A549 (cell line): ENCODE measurements at regions not wholly inside any gene's neighbourhood (a gene's known extent, or its start where the extent isn't known, plus 50 kb on each side); places are given as distances from the start of the nearest gene placed in this dataset.

Experiments
- ATAC-seq, 2 experiments: fragments of 200-7000 bp in 1 of 2; fragments of >200 bp in 1 of 2; cut with Nextera tagmentation in 1 of 2; cut with Tn5 transposase in 1 of 2; 3 replicates each; pipeline versions ENCODE4 v1.8.0 to v1.9.1; 2018 to 2020; ENCODE audit warnings: mild to moderate bottlenecking in 1 of 2, moderate library complexity in 1 of 2
- CTCF ChIA-PET: fragments of 300-600 bp; sonication (Branson Sonifier 250); formaldehyde crosslinking; extraction: SDS; loops from one replicate; lab custom pipeline; 2021; ENCODE audit warnings: antibody characterized with exemption, inconsistent platforms; lab: Yijun Ruan, JAX
- POLR2A ChIA-PET: fragments of 350-600 bp; formaldehyde crosslinking; extraction: SDS; loops from one replicate; lab custom pipeline; 2021; ENCODE audit warnings: antibody characterized with exemption, inconsistent platforms; lab: Yijun Ruan, JAX
- DNase-seq, 2 experiments: peaks; one replicate each; pipeline versions ENCODE4 v3.0.0 to v3.0.0-alpha.2; 2011 to 2016; ENCODE audit warnings: low read depth in 1 of 2, low spot score in 1 of 2
- FAIRE-seq: peaks from 2 replicates; lab custom pipeline; 2011; peaks lifted over from hg19 to GRCh38; lab: Jason Lieb, UNC
- H3K27ac ChIP-seq, 2 experiments: fragments of >200 bp; sonication (Bioruptor Twin); formaldehyde crosslinking; 3 replicates each; pipeline ENCODE4 v1.5.1; 2016 to 2017
- H3K4me1 ChIP-seq: fragments of >200 bp; sonication (Bioruptor Twin); formaldehyde crosslinking; 3 replicates; pipeline ENCODE4 v1.6.1; 2016
- H3K4me2 ChIP-seq: fragments of >200 bp; sonication (Bioruptor Twin); formaldehyde crosslinking; 3 replicates; pipeline ENCODE4 v1.6.1; 2016
- H3K4me3 ChIP-seq: fragments of >200 bp; sonication (Bioruptor Twin); formaldehyde crosslinking; 3 replicates; pipeline ENCODE4 v1.5.1; 2016
- H3K9me3 ChIP-seq: fragments of >200 bp; sonication (Bioruptor Twin); formaldehyde crosslinking; 3 replicates; pipeline ENCODE4 v1.6.1; 2016
- CBX2 ChIP-seq: fragments of 200-600 bp; sonication (generic); IDR thresholded peaks from 2 replicates; pipeline ENCODE4 v1.6.1; 2016; ENCODE audit warnings: low read depth, mild to moderate bottlenecking, borderline replicate concordance
- CBX8 ChIP-seq: fragments of 200-600 bp; sonication (generic); IDR thresholded peaks from 2 replicates; pipeline ENCODE4 v1.6.1; 2016
- CEBPB ChIP-seq, 2 experiments: fragments of >200 bp in 1 of 2; sonication (Bioruptor Twin) in 1 of 2; formaldehyde crosslinking in 1 of 2; IDR thresholded peaks; 2 replicates each; pipeline ENCODE4 v1.6.1; 2012 to 2016
- CHD2 ChIP-seq: fragments of 150-350 bp; IDR thresholded peaks from 2 replicates; pipeline ENCODE4 v1.6.1; 2014; ENCODE audit warnings: low read length; ENCODE audit not compliant: partially characterized antibody
- EHMT2 ChIP-seq: fragments of 200-600 bp; sonication (generic); IDR thresholded peaks from 2 replicates; pipeline ENCODE4 v1.6.1; 2016; ENCODE audit warnings: antibody characterized with exemption, low read depth, mild to moderate bottlenecking, moderate library complexity
- ESRRA ChIP-seq: fragments of 150-350 bp; IDR thresholded peaks from 2 replicates; pipeline ENCODE4 v1.6.1; 2014; ENCODE audit warnings: mild to moderate bottlenecking, low read length, borderline replicate concordance
- FOXS1 ChIP-seq: fragments of 250-450 bp; sonication (Bioruptor Pico); IDR thresholded peaks from 2 replicates; pipeline ENCODE4 v1.5.0; 2020; ENCODE audit warnings: mild to moderate bottlenecking, moderate library complexity
- GATA3 ChIP-seq: IDR thresholded peaks from 2 replicates; pipeline ENCODE4 v1.6.1; 2012; ENCODE audit warnings: borderline replicate concordance
- HOXB5 ChIP-seq: fragments of 250-450 bp; sonication (Bioruptor Pico); IDR thresholded peaks from 2 replicates; pipeline ENCODE4 v1.5.0; 2020; ENCODE audit warnings: mild to moderate bottlenecking, moderate library complexity
- KDM5A ChIP-seq: fragments of 200-600 bp; sonication (generic); IDR thresholded peaks from 2 replicates; pipeline ENCODE4 v1.6.1; 2016; ENCODE audit warnings: antibody characterized with exemption, mild to moderate bottlenecking
- MAZ ChIP-seq: fragments of 150-350 bp; IDR thresholded peaks from 2 replicates; pipeline ENCODE4 v1.6.1; 2014; ENCODE audit warnings: antibody characterized with exemption, low read depth, low read length, borderline replicate concordance
- MYC ChIP-seq: IDR thresholded peaks from 2 replicates; pipeline ENCODE4 v1.6.1; 2012; ENCODE audit warnings: mild to moderate bottlenecking, inconsistent platforms, low read length, improper control_type of control experiment, borderline replicate concordance
- NR3C1 ChIP-seq: fragments of >200 bp; sonication (Bioruptor Twin); formaldehyde crosslinking; IDR thresholded peaks from 3 replicates; pipeline ENCODE4 v1.6.1; 2017
- POLR2AphosphoS2 ChIP-seq: conservative IDR thresholded peaks from 2 replicates; pipeline ENCODE4 v1.6.1; 2012; ENCODE audit warnings: low read length, improper control_type of control experiment, inconsistent platforms
- RNF2 ChIP-seq: fragments of 200-600 bp; sonication (generic); IDR thresholded peaks from 2 replicates; pipeline ENCODE4 v1.6.1; 2016; ENCODE audit warnings: low read depth, mild to moderate bottlenecking, antibody characterized with exemption, moderate library complexity, borderline replicate concordance
- TFCP2L1 ChIP-seq: fragments of 250-450 bp; sonication (Bioruptor Pico); IDR thresholded peaks from 2 replicates; pipeline ENCODE4 v1.5.0; 2021; ENCODE audit warnings: mild to moderate bottlenecking
- TP53 ChIP-seq: fragments of 250-450 bp; sonication (Bioruptor Pico); IDR thresholded peaks from 2 replicates; pipeline ENCODE4 v1.5.0; 2021; ENCODE audit warnings: mild to moderate bottlenecking, moderate library complexity
- ZNF302 ChIP-seq: fragments of 250-450 bp; sonication (Bioruptor Pico); IDR thresholded peaks from 2 replicates; pipeline ENCODE4 v1.9.0; 2021; ENCODE audit warnings: inconsistent platforms, mild to moderate bottlenecking, moderate library complexity
- WGBS: methylation state at CpG from one replicate; pipeline ENCODE4 v1.1.6; 2017; ENCODE audit errors: missing lambda C conversion rate; 5-methylcytosine and 5-hydroxymethylcytosine counted together
- TF ChIP-seq, protein P1 (sequence below): fragments of >200 bp; sonication (Bioruptor Twin); formaldehyde crosslinking; IDR thresholded peaks from 3 replicates; pipeline ENCODE4 v1.6.1; 2016
- TF ChIP-seq, protein P2 (sequence below): fragments of >200 bp; sonication (Bioruptor Twin); formaldehyde crosslinking; IDR thresholded peaks from 3 replicates; pipeline ENCODE4 v1.5.1; 2016
- TF ChIP-seq, protein P3 (sequence below): IDR thresholded peaks from 2 replicates; pipeline ENCODE4 v1.6.1; 2012

DNA sequence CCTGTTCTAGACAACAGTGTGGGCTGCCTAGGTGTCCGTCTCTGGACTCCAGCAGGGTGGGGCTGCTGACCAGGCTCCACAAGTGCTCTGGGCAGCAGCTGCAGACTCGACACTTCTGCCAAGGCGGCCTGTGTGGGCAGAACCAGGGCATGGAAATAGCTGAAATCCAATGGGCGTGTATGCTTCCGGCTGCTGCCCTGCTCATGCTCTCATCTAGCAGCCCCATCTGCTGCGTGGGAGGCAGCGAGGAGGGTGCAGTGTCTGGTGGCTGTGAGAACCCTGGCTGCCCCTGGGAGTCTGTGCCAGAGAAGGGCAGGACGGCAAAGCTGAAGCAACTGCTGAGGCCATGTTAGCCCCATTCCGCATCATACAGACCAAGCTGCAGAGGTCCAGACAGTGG lies 174.9 kb downstream of the SOX11 start:
- Histone ChIP-seq H3K9me3 (peaks cover 14% of the 10 kb centered on the region; the same call in 1 of the 3 replicates), H3K27ac (no peak overlapping the region), H3K4me2 (no peak overlapping the region), H3K4me3 (no peak overlapping the region), H3K4me1 (no peaks in the 10 kb centered on the region)
- ChIA-PET CTCF (no interaction called here), POLR2A (no interaction called here)
- DNase-seq (no peak), ATAC-seq (no peak), FAIRE-seq (no peak)
- TF ChIP-seq, protein P1, sequence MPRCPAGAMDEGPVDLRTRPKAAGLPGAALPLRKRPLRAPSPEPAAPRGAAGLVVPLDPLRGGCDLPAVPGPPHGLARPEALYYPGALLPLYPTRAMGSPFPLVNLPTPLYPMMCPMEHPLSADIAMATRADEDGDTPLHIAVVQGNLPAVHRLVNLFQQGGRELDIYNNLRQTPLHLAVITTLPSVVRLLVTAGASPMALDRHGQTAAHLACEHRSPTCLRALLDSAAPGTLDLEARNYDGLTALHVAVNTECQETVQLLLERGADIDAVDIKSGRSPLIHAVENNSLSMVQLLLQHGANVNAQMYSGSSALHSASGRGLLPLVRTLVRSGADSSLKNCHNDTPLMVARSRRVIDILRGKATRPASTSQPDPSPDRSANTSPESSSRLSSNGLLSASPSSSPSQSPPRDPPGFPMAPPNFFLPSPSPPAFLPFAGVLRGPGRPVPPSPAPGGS, result no peak
- TF ChIP-seq CEBPB (IDR thresholded peaks at IDR 0.05) (no peak), CHD2 (no peak), CBX8 (no peak), RNF2 (no peak)
- 22% methylated on average over 6 of the region's 9 CpGs for WGBS

DNA sequence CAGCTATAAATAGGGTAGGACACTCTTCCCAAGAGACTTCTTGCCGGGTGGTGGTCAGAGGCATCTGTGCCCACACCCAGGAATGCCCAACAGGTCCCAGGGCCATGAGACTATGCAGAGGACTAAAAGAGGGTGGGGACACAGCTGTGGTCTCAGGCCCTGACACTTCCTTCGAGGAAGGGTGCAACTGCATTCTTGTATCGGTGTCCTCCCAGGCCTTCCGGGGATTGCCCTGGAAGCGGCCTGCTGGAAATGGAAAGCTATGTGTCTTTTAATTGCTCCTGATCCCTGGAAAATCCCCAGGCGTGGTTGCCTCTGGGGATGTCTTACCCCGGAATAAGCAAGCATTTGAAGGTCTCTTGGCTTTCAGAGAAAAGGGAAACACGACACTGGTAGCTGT lies 176.7 kb downstream of the SOX11 start:
- CTCF ChIA-PET, result no interaction called here
- Histone ChIP-seq H3K4me1 (no peaks in the 10 kb centered on the region), H3K4me2 (no peak overlapping the region)
- no peak for DNase-seq
- TF ChIP-seq, protein P2, sequence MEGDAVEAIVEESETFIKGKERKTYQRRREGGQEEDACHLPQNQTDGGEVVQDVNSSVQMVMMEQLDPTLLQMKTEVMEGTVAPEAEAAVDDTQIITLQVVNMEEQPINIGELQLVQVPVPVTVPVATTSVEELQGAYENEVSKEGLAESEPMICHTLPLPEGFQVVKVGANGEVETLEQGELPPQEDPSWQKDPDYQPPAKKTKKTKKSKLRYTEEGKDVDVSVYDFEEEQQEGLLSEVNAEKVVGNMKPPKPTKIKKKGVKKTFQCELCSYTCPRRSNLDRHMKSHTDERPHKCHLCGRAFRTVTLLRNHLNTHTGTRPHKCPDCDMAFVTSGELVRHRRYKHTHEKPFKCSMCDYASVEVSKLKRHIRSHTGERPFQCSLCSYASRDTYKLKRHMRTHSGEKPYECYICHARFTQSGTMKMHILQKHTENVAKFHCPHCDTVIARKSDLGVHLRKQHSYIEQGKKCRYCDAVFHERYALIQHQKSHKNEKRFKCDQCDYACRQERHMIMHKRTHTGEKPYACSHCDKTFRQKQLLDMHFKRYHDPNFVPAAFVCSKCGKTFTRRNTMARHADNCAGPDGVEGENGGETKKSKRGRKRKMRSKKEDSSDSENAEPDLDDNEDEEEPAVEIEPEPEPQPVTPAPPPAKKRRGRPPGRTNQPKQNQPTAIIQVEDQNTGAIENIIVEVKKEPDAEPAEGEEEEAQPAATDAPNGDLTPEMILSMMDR, result no peak
- TF ChIP-seq ZNF302 (no peak), MYC (no peak), CBX2 (no peak), TP53 (CRISPR knock-in tag) (no peak), NR3C1 (no peak), TFCP2L1 (CRISPR knock-in tag) (no peak), EHMT2 (no peak), ESRRA (no peak), KDM5A (no peak), HOXB5 (CRISPR knock-in tag) (no peak), FOXS1 (CRISPR knock-in tag) (no peak), POLR2AphosphoS2 (no peak)
- TF ChIP-seq, all 56 proteins: peak for 0
- no peak overlapping the region for H3K4me3 ChIP-seq
- POLR2A ChIA-PET, result no interaction called here
- FAIRE-seq, result no peak
- WGBS, result 9% methylated on average over 8 of the region's 8 CpGs
- H3K27ac ChIP-seq, result no peak overlapping the region
- peaks cover 21% of the 10 kb centered on the region; the same call in 1 of the 3 replicates for H3K9me3 ChIP-seq
- no peak for ATAC-seq

DNA sequence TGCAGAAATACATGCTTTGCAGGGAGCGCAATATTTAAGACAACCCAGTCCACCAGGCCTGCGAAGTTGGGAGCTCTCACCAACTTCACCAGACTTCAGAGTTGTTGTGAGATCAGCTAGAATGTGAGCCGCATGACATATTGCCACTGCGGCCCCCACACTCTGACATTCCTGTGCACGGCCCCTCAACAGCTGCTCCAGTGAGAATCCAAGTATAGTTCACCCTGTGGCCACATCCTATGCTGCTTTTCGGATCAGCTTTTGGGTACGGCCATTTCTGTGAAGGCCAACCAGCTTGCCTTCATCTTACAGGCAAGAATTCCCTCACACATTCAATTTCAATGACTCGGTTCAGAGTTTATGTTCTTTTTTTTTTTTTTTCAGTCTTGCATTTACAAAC lies 177.8 kb downstream of the SOX11 start:
- TF ChIP-seq, protein P3, sequence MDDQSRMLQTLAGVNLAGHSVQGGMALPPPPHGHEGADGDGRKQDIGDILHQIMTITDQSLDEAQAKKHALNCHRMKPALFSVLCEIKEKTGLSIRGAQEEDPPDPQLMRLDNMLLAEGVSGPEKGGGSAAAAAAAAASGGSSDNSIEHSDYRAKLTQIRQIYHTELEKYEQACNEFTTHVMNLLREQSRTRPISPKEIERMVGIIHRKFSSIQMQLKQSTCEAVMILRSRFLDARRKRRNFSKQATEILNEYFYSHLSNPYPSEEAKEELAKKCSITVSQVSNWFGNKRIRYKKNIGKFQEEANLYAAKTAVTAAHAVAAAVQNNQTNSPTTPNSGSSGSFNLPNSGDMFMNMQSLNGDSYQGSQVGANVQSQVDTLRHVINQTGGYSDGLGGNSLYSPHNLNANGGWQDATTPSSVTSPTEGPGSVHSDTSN, result no peak
- TF ChIP-seq GATA3 (no peak), MAZ (no peak), FOXS1 (CRISPR knock-in tag) (no peak)
- TF ChIP-seq, all 56 proteins: peak for 0
- no peak for ATAC-seq
- H3K27ac ChIP-seq, result no peak overlapping the region
- FAIRE-seq, result no peak
- ChIA-PET CTCF (no interaction called here), POLR2A (no interaction called here)
- WGBS, result 18% methylated on average over 8 of the region's 8 CpGs
- no peak overlapping the region for H3K4me3 ChIP-seq
- peaks cover 21% of the 10 kb centered on the region; the same call in 1 of the 3 replicates for H3K9me3 ChIP-seq
- no peaks in the 10 kb centered on the region for H3K4me1 ChIP-seq
- no peak for DNase-seq
- no peak overlapping the region for H3K4me2 ChIP-seq
